HT1080 (cell line): ENCODE measurements at regions not wholly inside any gene's neighbourhood (a gene's known extent, or its start where the extent isn't known, plus 50 kb on each side); places are given as distances from the start of the nearest gene placed in this dataset. TPM values are rescaled to one million over a fixed set of nuclear protein-coding genes. Genes with fewer than 3 reads are reported as not detected.
A peak's percentile ranks its signal among the peaks of the same experiment; 100 is the strongest.

Experiments
- DNase-seq: peaks from one replicate; pipeline ENCODE4 v3.0.0-alpha.2; 2015; ENCODE audit warnings: low read depth
- small RNA-seq: library from RNA; depleted of rRNA; stranded (forward); fragments of <200 nt; gene quantifications from one replicate; pipeline ENCODE3, GENCODE V24; 2014

GRCh38 chr20:41671143-41671542, 53.0 kb upstream of the CHD6 start:
- no peak for DNase-seq

- DNase-seq = no peak
These were observed 52.5 kb upstream of the CHD6 start for GRCh38 chr20:41670631-41671030.

GRCh38 chr20:41669708-41670263, 51.6 kb upstream of the CHD6 start:
- peak; percentile 32 for DNase-seq

- no peak for DNase-seq
These were observed 50.0 kb upstream of the CHD6 start for GRCh38 chr20:41668057-41668749.

Small RNA genes lying in the stretch of these regions (small RNA-seq; reads per million reads assigned to genes)
- gene RF00568 = not detected
- gene RNU6-1018P = not detected
